Uterus (tissue), 2 donors: ENCODE measurements at regions not wholly inside any gene's neighbourhood (a gene's known extent, or its start where the extent isn't known, plus 50 kb on each side); places are given as distances from the start of the nearest gene placed in this dataset.

Experiments used
- POLR2A ChIP-seq, 2 donors: fragments of 450-650 bp; IDR thresholded peaks; one replicate each; pipeline ENCODE4 v1.6.1; 2016; ENCODE audit warnings: antibody characterized with exemption in 2 of 2, mild to moderate bottlenecking in 1 of 2, moderate library complexity in 1 of 2
- TF ChIP-seq, protein P1 (sequence below), 4 experiments: fragments of 200-600 bp in 2 of 4; fragments of 450-650 bp in 2 of 4; sonication (generic) in 2 of 4; IDR thresholded peaks; one replicate each; pipeline ENCODE4 v1.5.1; 2016 to 2019; ENCODE audit warnings: antibody characterized with exemption in 4 of 4, mild to moderate bottlenecking in 2 of 4, moderate library complexity in 1 of 4

- TF ChIP-seq, protein P1, sequence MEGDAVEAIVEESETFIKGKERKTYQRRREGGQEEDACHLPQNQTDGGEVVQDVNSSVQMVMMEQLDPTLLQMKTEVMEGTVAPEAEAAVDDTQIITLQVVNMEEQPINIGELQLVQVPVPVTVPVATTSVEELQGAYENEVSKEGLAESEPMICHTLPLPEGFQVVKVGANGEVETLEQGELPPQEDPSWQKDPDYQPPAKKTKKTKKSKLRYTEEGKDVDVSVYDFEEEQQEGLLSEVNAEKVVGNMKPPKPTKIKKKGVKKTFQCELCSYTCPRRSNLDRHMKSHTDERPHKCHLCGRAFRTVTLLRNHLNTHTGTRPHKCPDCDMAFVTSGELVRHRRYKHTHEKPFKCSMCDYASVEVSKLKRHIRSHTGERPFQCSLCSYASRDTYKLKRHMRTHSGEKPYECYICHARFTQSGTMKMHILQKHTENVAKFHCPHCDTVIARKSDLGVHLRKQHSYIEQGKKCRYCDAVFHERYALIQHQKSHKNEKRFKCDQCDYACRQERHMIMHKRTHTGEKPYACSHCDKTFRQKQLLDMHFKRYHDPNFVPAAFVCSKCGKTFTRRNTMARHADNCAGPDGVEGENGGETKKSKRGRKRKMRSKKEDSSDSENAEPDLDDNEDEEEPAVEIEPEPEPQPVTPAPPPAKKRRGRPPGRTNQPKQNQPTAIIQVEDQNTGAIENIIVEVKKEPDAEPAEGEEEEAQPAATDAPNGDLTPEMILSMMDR (IDR thresholded peaks at IDR 0.05): no peak
- TF ChIP-seq POLR2A (IDR thresholded peaks at IDR 0.05): no peak
Measured at GRCh38 chrX:81390237-81390636, 188.3 kb downstream of the SH3BGRL start.
